Fibroblast of lung (primary cell): ENCODE measurements at regions not wholly inside any gene's neighbourhood (a gene's known extent, or its start where the extent isn't known, plus 50 kb on each side); places are given as distances from the start of the nearest gene placed in this dataset.

ENCODE experiments used
- DNase-seq, 2 donors: peaks; one replicate each; pipeline versions ENCODE4 v3.0.0 to v3.0.0-alpha.2; 2010; ENCODE audit warnings: low read depth in 2 of 2
- H2AFZ ChIP-seq: 2 replicates; pipeline ENCODE4 v1.5.1; 2012; ENCODE audit warnings: low read length, control low read depth, inconsistent platforms
- H3K27ac ChIP-seq: 2 replicates; pipeline ENCODE4 v1.5.1; 2011; ENCODE audit warnings: low read length, control low read depth; ENCODE audit not compliant: insufficient read depth
- H3K27me3 ChIP-seq: 2 replicates; pipeline ENCODE4 v1.5.1; 2011; ENCODE audit warnings: mild to moderate bottlenecking, low read length; ENCODE audit not compliant: control insufficient read depth, insufficient read depth
- H3K36me3 ChIP-seq: 2 replicates; pipeline ENCODE4 v1.5.1; 2011; ENCODE audit warnings: low read length; ENCODE audit not compliant: control insufficient read depth, insufficient read depth
- H3K4me1 ChIP-seq: 2 replicates; pipeline ENCODE4 v1.5.1; 2011; ENCODE audit warnings: low read length; ENCODE audit not compliant: control insufficient read depth, insufficient read depth; ENCODE audit errors: extremely low read depth
- H3K4me2 ChIP-seq: 2 replicates; pipeline ENCODE4 v1.5.1; 2011; ENCODE audit warnings: low read length, control low read depth; ENCODE audit not compliant: insufficient read depth; ENCODE audit errors: extremely low read depth
- H3K4me3 ChIP-seq, 4 experiments: fragments of 200-600 bp in 1 of 4; sonication (generic) in 1 of 4; replicated peaks in 1 of 4; 2 replicates each; pipeline ENCODE4 v1.5.1; 2011 to 2016; ENCODE audit warnings: low read length in 4 of 4, low read depth in 3 of 4, mild to moderate bottlenecking in 3 of 4, control low read depth in 2 of 4, inconsistent platforms in 1 of 4, mixed read lengths in 1 of 4; ENCODE audit not compliant: insufficient read depth in 1 of 4; ENCODE audit errors: control extremely low read depth in 1 of 4
- H3K79me2 ChIP-seq: 2 replicates; pipeline ENCODE4 v1.5.1; 2012; ENCODE audit warnings: mild to moderate bottlenecking, low read length, inconsistent platforms; ENCODE audit not compliant: control insufficient read depth, insufficient read depth
- H3K9ac ChIP-seq: 2 replicates; pipeline ENCODE4 v1.5.1; 2011; ENCODE audit warnings: mild to moderate bottlenecking, low read length, control low read depth; ENCODE audit not compliant: insufficient read depth
- H3K9me3 ChIP-seq: 2 replicates; pipeline ENCODE4 v1.5.1; 2012; ENCODE audit warnings: low read depth, low read length; ENCODE audit not compliant: control insufficient read depth, insufficient read depth
- H4K20me1 ChIP-seq: 2 replicates; pipeline ENCODE4 v1.5.1; 2011; ENCODE audit warnings: low read length; ENCODE audit not compliant: control insufficient read depth, insufficient read depth; ENCODE audit errors: extremely low read depth
- EZH2 ChIP-seq: IDR thresholded peaks from 2 replicates; pipeline ENCODE4 v1.5.1; 2012; ENCODE audit warnings: low read length, control low read depth, mild to moderate bottlenecking; ENCODE audit errors: missing control alignments
- TF ChIP-seq, protein P1 (sequence below), 2 donors: IDR thresholded peaks in 1 of 2; conservative IDR thresholded peaks in 1 of 2; 1 replicate in 1 of 2; 2 replicates in 1 of 2; pipeline ENCODE4 v1.5.1; 2011 to 2012; ENCODE audit warnings: low read length in 2 of 2, control low read depth in 1 of 2, inconsistent platforms in 1 of 2, low read depth in 1 of 2, mild to moderate bottlenecking in 1 of 2

DNA sequence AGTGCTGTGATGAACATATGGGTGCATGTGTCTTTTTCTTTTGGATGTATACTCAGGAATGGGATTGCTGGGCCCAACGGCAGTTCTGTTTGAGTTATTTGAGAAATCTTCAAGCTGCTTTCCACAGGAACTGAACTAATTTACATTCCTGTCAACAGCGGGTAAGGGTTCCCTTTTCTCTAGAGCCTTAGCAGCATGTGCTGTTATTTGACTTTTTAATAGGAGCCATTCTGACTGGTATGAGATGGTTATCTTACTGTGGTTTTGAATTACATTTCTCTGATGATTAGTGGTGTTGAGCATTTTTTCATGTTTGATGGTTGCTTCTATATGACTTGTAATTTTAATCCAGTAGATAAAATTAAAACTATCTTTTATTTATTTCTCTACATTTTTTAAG lies 1168.6 kb upstream of the ALCAM start:
- Histone ChIP-seq H3K4me2 (no peak overlapping the region), H3K36me3 (no peaks in the 10 kb centered on the region), H3K27me3 (no peaks in the 10 kb centered on the region), H4K20me1 (no peaks in the 10 kb centered on the region), H3K4me3 (no peak overlapping the region), H2AFZ (no peak overlapping the region), H3K9me3 (no peaks in the 10 kb centered on the region), H3K9ac (no peak overlapping the region), H3K27ac (no peak overlapping the region), H3K79me2 (no peaks in the 10 kb centered on the region), H3K4me1 (no peaks in the 10 kb centered on the region)
- TF ChIP-seq EZH2, result no peak
- TF ChIP-seq, protein P1, sequence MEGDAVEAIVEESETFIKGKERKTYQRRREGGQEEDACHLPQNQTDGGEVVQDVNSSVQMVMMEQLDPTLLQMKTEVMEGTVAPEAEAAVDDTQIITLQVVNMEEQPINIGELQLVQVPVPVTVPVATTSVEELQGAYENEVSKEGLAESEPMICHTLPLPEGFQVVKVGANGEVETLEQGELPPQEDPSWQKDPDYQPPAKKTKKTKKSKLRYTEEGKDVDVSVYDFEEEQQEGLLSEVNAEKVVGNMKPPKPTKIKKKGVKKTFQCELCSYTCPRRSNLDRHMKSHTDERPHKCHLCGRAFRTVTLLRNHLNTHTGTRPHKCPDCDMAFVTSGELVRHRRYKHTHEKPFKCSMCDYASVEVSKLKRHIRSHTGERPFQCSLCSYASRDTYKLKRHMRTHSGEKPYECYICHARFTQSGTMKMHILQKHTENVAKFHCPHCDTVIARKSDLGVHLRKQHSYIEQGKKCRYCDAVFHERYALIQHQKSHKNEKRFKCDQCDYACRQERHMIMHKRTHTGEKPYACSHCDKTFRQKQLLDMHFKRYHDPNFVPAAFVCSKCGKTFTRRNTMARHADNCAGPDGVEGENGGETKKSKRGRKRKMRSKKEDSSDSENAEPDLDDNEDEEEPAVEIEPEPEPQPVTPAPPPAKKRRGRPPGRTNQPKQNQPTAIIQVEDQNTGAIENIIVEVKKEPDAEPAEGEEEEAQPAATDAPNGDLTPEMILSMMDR (conservative IDR thresholded peaks at IDR 0.05 in 1 of 2, IDR thresholded peaks at IDR 0.05 in 1 of 2; ENCODE audit: low read depth in 1 of 2, low read length in 2 of 2), result no peak
- DNase-seq, result peak in 1 of 2 donors; percentile 35

DNA sequence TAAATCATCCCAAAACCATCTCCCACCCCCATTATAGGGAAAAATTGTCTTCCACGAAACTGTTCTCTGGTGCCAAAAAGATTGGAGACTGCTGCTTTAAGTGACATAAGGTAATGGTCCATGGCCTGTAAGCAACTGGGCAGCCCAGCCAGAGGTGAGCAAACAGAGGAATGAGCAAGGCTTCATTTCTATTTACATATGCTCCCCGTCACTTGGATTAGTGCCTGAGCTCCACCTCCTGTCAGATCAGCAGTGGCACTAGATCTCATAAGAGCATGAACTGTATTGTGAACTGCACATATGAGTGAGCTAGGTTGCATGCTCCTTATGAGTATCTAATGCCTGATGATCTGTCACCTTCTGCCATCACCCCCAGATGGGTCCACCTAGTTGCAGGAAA lies 1159.8 kb upstream of the ALCAM start:
- H3K4me1 ChIP-seq, result no peaks in the 10 kb centered on the region
- H3K36me3 ChIP-seq, result no peaks in the 10 kb centered on the region
- H3K4me3 ChIP-seq, result no peak overlapping the region
- H3K9ac ChIP-seq, result no peak overlapping the region
- no peak overlapping the region for H2AFZ ChIP-seq
- H3K27ac ChIP-seq, result no peak overlapping the region
- no peak overlapping the region for H3K4me2 ChIP-seq
- no peaks in the 10 kb centered on the region for H3K27me3 ChIP-seq
- no peaks in the 10 kb centered on the region for H3K79me2 ChIP-seq
- no peaks in the 10 kb centered on the region for H3K9me3 ChIP-seq
- DNase-seq, result no peak
- TF ChIP-seq, protein P1 (conservative IDR thresholded peaks at IDR 0.05 in 1 of 2, IDR thresholded peaks at IDR 0.05 in 1 of 2; ENCODE audit: low read depth in 1 of 2, low read length in 2 of 2), result no peak
- no peak for TF ChIP-seq EZH2
- H4K20me1 ChIP-seq, result no peaks in the 10 kb centered on the region

DNA sequence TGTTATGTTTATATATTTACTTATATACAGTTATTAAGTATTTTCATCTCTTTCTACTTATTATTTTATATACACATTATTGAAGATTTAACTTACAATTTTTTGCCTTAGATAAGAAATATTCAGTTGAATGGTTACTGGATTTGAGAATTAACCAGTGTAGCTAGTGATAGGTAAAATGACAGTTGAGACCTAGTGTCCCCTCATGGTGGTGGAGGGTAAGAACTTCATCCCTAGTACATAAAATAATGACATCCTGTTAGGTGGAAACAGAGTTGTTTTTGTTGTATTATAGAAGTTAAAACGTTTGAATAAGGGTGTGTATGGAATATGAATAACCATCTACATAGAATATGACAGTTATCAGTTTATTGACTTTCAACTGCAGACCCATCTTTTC lies 1152.4 kb upstream of the ALCAM start:
- no peaks in the 10 kb centered on the region for H4K20me1 ChIP-seq
- H3K36me3 ChIP-seq, result no peaks in the 10 kb centered on the region
- no peak for TF ChIP-seq EZH2
- TF ChIP-seq, protein P1 (conservative IDR thresholded peaks at IDR 0.05 in 1 of 2, IDR thresholded peaks at IDR 0.05 in 1 of 2; ENCODE audit: low read depth in 1 of 2, low read length in 2 of 2), result no peak
- H3K9me3 ChIP-seq, result no peaks in the 10 kb centered on the region
- H3K9ac ChIP-seq, result no peak overlapping the region
- no peaks in the 10 kb centered on the region for H3K4me1 ChIP-seq
- H3K27ac ChIP-seq, result no peak overlapping the region
- H3K4me2 ChIP-seq, result no peak overlapping the region
- no peaks in the 10 kb centered on the region for H3K79me2 ChIP-seq
- no peak for DNase-seq
- no peaks in the 10 kb centered on the region for H3K27me3 ChIP-seq
- H2AFZ ChIP-seq, result no peak overlapping the region
- no peak overlapping the region for H3K4me3 ChIP-seq
